ENCODE measurements at regions not wholly inside any gene's neighbourhood (a gene's known extent, or its start where the extent isn't known, plus 50 kb on each side); places are given as distances from the start of the nearest gene placed in this dataset.

DNA sequence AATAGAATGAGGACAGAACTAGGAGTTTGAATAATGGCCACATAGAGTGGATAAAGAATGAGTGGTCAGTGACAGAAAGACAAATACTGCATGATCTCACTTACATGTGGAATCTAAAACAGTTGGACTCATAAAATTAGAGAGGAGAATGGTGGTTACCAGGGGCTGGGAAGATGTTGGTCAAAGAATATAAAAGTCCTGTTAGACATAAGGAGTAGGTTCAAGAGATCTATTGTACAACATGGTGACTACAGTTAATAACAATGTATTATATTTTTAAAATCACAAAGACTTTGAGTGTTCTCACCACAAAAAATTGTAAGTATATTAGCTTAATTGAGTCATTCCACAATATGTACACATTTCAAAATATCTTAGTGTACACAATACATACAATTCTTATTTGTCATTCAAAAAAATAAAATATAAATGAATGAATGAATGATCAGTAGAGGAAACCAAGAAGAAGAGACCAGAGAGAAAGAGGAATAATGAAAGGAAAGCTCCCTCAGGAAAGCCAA is 177.9 kb upstream of the VRK2 start:
- DNase-seq, result no peak

DNA sequence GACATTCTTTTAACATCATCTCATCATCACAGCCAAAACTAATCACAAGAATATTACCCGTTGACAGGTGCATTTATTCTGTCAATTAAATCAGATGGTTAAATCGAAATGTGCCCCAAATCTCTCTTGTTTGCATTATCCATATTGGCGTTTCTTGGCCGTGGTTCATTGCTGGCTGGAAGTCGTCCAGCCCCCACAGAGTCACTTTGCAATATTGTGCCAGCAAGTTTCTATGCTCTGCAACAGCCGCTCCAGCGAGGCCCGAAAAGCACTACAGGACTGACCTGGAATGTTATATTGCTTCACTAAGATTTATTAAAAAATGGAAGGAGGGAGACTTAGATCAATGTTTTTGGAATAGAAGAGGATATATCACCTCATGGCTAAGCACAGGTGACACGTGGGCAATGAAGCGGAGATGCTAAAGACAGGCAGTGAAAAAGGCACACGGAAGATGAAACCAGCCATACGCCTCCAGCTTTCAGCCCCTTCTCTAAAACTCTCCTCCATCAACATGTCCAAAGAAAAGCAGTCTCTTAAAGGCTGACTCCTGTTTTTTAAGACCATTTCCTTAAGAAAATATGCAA is 176.8 kb upstream of the VRK2 start:
- DNase-seq, result no peak

DNA sequence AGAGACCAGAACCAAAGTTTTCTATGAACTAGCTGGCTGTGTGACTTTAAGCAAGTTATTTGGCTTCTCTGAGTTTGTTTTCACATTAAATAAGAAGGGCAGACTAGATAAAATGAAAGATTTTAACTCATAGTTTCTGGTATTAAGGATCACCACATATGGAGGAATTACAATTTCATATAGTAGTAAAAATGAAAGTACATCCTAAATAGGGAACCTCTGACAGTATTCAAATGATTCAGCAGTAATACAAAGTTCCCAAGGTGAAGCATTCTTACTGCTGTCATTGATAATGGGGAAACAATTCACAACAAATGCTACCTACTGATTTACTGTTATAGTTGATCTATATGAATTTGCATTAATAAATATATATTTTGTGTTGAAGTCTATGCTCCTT is 170.3 kb upstream of the VRK2 start:
- no peak for DNase-seq

DNA sequence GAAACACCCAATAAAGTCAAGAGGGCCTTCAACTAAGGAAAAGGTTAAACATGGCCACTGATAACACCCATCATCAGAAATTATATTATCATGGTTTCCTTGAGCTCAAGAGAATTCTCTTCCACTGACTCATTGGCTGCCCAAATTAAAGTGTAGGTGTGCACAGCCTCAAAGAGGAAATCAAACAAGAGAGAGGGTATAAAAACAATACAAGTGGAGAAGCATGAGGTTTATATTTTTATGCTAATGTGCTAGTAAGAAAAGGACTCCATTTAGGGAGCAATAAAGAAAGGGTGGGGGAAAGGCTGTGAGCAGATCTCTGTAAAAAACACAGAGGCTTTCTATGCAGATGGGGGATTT is 168.8 kb upstream of the VRK2 start:
- DNase-seq, result no peak

DNA sequence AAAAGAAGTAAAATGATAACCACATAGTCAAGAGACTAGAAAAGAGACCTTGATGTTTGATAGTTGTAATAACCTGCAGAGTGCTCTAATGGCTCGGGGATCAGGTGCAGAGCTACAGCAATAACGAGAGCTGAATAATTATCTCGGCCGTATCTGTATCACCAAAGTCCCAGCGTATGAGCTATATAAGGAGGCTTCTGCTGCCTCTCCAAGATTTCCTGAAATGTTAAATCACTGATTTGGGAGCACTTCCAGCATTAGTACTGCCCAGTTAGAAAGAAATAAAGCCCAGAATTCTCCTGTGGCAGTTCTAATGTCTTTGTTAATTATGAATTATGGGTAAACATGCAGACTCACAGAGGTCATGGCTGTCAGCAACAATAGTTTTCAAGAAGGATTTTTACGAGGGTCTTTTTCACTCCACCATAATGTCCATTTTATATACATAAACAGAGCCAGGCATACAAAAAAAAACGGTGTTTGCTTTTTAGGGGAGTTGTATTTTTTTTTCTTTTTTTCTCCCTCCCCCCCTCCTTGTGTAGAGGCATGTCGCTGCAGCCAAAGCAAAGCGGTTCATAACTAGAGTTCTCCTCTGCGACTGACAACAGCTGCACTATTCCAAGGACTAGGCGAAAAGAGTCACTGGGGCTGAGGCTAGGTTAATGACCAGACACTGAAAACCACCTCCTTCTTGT is 168.3 kb upstream of the VRK2 start:
- no peak for DNase-seq

DNA sequence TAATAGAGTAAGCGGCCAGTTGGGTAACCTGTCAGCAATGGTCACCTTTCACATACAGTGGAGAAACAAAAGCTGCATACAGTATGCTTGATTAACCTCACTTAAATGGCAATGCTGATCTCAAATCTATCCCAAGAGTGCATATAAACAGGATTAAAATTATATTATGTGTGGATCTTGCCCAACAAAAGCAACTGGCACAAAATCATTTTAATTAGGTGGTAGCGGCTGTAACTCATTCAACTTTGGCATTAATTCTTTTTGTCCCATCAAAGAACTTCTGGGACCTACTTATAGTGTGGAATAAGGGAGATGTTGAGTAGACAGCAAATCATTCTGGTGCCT is 167.8 kb upstream of the VRK2 start:
- DNase-seq, result no peak

DNA sequence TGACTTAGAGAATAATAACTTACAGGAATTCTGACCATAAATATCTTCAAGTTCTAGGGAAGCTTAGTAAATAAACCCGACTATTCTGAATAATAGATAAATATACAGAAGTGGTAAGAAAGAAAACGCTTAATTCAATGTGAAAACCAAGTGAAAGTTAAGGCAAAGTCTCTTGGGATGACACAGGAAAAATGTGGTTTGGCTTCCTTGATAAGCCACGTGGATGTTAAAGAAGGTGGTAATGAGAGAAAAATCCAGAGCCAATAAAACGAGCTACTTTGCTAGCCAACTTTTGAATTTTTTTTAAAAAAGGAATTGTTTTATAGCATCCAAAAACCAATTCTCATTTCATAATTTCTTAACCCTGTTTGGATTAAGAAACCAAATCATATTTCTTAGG is 166.2 kb upstream of the VRK2 start:
- DNase-seq, result no peak

DNA sequence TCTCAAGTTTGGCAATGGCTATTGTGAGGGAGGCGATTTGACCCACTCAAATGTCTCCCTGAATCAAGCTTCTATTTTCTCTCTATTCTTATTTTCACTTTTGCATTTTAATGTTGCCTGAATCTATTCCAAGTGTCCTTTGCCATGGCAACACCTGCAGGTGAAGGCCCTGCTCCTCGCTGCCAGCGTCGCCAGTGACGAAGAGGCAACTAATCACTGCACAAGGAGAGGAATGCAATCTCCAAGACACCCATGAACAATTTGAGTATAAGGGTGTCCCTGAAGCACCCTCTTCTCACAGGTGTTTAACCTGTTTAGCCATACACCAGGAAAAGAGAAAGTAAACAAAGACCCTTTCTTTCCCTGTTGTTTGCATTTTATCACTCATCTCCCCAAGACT is 165.6 kb upstream of the VRK2 start:
- DNase-seq, result no peak

DNA sequence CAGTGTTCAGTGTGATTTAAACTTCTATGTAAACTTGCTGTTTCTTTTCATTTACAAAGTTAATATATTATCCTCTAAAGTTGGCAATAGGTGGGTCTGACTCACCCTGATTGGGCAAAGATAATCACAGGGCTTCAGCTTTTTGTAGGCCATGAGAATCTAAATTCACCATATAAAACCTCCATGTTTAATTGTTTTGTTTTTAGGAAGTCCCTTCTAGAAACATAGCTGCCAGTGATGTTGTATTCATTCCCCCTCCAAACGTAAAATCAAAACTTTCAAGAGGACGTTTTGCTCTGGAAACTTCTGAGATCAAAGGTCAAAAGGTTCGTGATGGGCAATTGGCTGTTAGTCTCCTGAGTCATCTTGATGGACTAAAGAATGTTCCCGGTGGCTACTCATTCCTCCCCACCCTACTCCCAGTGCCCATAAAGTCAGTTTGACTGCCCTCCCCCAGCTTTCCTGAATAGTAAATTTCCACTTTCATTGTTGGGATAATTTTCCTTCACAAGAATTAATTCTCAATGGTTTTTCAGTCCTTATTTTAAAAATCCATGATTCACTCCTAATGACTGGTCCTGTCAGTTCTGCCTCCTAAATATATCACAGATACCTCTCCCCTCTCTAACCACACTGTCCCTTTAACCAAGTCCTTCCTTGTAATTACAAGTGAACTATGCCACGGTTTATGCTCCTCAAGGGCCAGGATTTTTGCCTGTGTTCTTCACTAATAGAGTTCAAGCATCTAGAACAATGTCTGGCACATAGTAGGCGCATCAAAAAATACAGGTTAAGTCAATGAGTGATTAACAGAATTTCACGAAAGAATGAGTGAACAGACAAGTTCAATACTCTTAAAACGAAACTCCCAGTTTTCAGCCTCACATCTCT is 164.4 kb upstream of the VRK2 start:
- no peak for DNase-seq

DNA sequence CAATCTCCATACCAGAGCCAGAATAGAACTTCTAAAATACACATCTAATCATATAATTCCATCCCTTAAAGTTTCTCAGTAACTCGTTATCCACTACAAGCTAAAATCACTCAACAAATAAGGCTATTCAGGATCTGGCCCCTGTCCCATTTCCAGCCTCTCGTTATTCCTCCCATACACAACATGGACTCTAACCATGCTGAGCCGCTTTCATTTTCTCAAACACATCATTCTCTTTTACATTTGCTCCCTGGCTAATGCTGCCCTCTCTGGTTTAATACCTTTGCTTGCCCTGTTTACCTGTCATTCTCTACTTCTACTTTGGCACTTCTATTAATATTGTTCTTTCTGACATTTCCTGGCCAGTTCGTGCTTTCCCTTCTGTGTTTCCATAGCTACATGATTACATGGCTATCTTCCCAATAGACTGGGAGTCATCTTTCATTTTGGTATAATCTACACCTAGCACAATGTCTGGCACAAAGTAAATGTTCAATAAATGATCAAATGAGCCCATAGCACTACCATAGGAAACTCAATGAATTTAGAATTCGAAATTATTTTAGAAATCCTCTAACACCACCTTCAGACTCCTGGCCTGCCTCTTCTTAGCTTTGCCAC is 163.6 kb upstream of the VRK2 start:
- DNase-seq, result no peak

DNA sequence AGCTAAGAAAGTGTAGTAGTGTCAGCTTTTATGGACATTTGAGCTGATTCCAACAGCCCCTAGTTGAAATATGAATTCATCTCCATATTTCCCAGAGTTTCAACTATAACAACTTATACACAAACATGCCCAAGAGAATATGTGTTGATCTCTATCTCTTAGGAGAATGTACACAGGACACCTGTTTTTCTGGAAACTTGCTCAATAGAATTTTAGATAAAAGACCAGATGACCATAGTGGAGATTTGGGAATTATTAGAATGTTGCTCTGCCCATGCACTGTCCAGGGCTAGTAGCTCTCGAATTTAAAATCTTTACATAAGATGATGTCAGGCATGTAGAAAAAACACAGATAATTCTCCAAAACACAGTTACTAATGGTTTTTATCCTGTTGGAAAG is 162.3 kb upstream of the VRK2 start:
- no peak for DNase-seq

DNA sequence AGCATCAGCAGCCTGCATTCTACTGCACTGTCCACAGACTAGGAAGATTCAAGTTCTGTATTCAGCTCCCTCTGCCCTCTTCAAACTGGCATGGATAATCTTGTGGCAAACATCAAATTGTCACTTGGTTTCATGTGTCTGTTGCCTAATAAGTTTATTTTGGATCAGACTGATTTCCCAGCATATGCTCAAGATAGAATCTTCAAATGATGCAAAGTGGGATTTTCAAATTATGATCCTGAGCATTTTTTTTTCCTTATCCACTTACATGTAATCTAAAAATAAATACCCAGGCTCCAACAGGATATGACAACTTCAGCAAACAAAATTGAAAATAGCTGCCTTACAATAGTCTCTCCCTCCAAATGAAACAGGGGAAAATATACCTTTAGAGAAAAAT is 160.9 kb upstream of the VRK2 start:
- no peak for DNase-seq

DNA sequence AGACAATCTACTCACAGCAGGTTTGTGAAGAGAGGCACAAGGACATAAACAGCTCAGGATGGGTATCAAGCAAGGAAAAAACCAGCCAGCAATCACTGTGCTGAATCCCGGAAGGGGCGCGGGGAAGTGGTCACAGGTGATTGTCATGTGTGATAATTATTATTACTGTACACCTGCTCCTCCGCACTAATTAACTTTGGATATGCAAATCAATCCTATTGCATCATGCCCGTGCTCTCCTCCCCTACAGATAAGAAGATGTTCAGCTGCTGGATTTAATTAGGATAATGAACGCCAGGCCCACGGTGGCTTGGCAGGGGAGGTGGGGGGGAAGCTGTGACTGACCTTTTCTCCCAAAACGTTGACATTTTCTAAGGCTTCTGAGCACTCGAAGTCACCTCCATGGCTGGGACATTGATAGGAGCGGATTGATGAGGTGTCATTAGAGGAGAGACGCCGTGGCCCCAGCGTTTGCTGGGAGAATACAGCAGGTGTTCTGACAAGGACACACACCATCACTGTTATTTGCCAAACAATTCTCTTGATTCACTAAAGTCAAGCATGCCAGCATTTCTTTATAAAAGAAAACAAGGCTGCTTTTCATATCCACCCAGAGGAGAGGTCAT is 160.3 kb upstream of the VRK2 start:
- DNase-seq, result no peak

DNA sequence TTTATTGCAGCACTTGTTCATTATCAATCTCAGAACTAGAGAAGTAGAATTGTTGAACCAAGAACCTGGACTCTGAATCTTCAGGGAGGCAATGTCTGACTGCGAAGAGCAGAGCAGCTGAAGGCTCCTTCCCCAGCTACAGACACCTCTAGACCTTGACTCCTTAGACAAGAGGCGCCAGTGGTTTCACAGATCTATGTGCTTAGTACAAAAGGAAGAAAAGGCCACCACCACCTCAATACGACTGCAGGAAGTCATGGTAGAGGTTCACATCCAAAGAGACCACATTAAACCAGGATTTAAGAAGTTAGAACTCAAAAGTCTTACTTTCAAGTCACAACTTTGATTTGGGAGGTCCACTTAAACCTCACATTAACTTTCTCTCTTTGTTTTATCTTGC is 158.1 kb upstream of the VRK2 start:
- no peak for DNase-seq

DNA sequence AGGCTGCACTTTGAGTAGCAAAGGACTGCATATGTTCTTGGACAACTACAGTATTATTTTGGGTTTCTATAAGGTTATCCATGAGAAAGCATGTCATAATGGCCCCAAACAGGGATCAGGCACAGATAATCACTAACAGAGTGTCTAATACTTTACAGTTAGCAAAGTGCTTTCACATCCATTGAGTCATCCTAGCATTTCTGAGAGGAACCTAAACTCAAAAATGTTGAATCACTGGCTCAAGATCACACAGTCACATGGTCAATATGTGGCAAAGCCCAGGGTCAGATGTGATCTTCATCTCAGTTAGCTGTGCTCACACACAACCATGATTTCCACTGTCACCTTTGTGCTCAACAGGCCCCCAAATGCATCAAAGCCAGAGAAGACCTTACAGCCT is 156.1 kb upstream of the VRK2 start:
- DNase-seq, result no peak

DNA sequence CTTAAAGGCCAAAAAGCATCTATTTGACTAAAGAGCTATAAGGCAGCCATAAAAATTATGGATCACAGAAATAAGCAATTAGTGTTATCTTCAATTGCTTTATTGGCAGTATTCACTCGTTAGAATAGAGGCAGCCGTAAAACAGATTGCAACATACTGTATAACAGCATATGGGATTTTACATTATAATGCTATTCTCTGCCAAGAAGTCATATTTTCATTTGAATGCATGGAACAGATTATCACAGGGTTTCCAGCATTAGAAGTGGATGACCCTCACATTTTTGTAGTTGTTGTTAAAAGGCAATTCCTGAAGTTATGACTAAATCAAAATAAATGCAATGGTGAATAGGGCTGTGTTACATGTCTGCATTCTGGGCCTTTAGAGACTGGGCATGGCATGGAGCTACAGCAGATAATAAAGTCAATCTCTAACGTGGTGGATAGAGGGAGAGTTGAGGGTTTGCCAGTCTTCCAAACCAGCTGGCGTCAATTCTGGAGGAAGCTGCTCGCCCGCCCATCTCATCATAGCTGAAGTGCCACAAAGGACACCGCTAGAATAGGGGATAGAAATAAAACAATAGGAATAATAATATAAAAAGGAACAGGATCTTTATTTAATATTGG is 155.4 kb upstream of the VRK2 start:
- DNase-seq, result no peak

DNA sequence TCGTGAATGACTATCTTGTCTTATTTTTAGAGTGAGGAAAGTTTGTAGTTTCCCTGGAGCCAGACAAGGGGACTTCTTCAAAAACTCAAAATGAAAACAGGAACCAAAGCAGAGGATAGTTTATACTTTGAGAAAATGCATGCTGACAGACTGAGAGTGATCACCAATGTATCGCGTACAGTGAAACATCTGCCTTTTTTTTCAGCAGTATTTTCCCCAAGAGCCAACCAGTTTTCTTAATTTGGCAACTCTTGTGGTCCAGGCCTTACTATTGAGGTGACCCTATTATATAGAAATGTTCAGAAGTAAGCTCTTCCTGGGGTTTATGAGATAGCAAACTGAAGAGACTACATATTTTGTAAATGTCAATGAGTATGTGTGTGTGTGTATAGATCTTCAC is 153.7 kb upstream of the VRK2 start:
- DNase-seq, result no peak

DNA sequence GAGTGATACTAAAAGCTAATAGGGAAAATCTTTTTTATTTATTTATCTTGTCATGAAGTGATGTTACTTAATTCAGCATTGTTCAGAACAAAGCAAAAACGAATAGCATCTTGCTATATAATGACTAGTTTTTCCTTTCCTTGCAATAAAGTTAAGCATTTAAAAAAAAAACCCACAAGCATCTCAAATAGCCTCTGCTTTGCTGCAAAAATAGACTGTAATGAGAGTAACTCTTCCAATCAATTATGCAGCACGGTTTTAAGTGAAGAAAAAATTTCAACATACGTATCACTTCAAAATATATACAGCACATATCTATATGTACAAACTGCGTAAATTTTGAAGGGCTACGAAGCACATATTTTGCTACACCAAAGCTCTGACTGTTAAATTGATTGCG is 153.3 kb upstream of the VRK2 start:
- no peak for DNase-seq

DNA sequence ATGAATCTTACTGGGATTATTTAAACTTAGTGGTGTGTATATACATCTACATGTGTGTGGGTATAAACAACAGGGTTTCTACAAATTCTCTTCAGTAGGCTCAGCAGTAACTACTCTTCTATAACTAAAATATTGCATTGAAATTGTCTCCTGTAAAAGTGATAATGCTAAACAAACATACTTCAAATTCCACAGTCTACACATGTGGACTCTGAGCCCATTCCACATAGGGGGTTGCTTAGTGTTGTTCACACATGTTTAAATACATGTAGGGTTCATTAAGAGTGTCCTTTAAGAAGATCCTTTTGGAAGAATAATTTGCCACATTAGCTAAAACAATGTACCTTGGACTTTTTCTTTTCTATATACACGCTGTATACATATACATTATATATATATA is 152.8 kb upstream of the VRK2 start:
- DNase-seq, result no peak

DNA sequence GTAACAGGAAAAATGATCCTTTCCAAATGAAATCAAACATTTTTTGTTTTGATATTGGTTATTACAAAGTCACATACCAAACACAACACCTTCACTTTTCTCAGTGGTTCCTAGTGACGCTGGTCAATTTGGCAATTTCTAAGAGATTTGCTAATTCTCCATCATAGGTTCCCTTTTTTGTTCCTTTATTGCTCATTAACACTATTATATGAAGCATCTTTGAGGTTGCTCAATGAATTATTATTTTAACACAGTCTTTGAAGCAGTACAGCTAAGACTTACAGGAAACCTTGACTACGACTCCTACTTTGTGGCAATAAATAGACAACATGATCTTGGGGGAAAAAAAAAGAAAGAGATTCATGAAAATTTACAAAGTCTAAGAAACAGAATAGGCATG is 152.2 kb upstream of the VRK2 start:
- no peak for DNase-seq

DNA sequence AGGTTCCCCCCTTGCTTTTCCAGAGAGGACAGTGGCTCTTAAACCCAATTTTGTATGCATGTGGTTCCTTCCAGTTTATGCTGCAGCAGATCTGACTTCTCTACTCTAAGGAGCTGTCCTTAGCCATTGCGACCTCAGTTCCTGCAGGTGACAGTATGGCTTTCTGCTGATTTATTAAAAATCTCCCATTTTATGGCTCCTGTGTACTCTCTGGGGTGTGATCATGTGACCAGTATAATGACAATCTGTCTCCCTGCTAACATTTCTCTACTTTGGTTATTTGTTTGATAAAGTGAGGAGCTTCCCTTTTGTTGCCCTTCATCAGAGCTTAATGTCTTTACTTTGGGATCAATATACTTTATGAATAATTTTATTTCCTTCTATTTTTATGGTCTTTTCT is 148.7 kb upstream of the VRK2 start:
- DNase-seq, result no peak

DNA sequence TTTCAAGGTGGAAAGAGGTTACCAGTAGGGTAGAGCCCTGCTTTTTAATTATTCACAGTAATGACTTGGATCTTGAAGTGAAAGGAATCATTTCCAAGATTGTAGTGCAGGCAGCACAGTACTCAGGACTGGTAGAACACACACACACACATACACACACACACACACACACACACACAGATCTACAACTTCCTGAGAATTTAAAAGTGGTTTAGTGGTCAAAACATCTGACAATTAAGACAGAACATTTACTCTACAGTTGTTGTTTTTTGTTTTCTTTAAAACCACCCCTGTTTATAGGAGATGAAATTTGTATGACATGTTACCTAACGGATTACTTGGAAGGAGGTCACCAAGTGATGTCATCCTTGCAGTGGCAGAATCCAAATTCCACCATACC is 146.7 kb upstream of the VRK2 start:
- no peak for DNase-seq

DNA sequence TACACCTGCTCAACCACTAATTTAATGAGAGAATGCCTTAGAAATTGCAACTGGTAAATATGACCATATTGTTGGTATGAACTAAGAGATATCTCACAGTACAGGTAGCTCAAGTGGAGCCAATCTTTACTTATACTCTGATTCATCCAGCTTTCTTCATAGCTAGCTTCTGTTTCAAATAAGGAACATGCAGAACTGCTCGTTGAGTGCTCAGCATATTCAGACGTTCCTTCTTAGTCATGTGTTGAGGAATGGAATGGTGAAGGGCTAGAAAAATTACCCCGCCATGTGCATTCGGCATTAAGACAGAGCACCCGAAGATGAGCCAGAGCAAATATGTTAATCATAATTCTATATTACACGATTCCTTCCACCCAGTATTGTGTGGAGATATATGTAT is 144.0 kb upstream of the VRK2 start:
- no peak for DNase-seq
